ENCODE measurements at regions not wholly inside any gene's neighbourhood (a gene's known extent, or its start where the extent isn't known, plus 50 kb on each side); places are given as distances from the start of the nearest gene placed in this dataset.
"Not testable (repeated sequence)": the region's sequence is repeated elsewhere in the genome, so short reads cannot be mapped to it uniquely, and the experiment has no call there.

DNA sequence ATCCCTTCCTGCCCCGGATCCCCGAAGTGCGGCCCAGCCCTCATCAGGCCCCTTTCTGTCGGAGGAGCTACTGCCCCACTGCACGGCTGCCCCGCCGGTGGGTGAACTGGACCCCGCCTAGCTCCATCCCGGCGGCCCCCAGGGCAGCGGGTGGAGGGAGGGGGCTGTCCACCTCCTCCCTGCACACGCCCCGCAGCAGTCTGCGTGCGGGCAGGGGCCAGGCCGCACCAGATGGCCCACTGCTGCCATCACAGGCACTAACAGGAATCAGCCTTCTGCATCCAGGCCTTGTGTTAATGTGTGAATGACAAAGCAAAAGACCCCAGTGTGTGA is 54.9 kb upstream of the UNC93A start:
- Histone ChIP-seq H3K4me1 (no peaks in the 10 kb centered on the region), H3K36me3 (no peaks in the 10 kb centered on the region), H3K27me3 (no peaks in the 10 kb centered on the region), H3K4me3 (replicated peaks in 1 of 3) (no peak overlapping the region), H3K27ac (no peak overlapping the region), H3K9me3 (no peaks in the 10 kb centered on the region)
- DNase-seq: no peak
- TF ChIP-seq, protein P1, sequence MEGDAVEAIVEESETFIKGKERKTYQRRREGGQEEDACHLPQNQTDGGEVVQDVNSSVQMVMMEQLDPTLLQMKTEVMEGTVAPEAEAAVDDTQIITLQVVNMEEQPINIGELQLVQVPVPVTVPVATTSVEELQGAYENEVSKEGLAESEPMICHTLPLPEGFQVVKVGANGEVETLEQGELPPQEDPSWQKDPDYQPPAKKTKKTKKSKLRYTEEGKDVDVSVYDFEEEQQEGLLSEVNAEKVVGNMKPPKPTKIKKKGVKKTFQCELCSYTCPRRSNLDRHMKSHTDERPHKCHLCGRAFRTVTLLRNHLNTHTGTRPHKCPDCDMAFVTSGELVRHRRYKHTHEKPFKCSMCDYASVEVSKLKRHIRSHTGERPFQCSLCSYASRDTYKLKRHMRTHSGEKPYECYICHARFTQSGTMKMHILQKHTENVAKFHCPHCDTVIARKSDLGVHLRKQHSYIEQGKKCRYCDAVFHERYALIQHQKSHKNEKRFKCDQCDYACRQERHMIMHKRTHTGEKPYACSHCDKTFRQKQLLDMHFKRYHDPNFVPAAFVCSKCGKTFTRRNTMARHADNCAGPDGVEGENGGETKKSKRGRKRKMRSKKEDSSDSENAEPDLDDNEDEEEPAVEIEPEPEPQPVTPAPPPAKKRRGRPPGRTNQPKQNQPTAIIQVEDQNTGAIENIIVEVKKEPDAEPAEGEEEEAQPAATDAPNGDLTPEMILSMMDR (IDR thresholded peaks at IDR 0.05): no peak
- TF ChIP-seq POLR2A (IDR thresholded peaks at IDR 0.05): no peak
- 95% methylated on average over 14 of the region's 16 CpGs; no CpG with 5 or more reads in 1 of the 2 donors for WGBS, 2 donors
- intact Hi-C loops (cut with DNase I): no loop called here

DNA sequence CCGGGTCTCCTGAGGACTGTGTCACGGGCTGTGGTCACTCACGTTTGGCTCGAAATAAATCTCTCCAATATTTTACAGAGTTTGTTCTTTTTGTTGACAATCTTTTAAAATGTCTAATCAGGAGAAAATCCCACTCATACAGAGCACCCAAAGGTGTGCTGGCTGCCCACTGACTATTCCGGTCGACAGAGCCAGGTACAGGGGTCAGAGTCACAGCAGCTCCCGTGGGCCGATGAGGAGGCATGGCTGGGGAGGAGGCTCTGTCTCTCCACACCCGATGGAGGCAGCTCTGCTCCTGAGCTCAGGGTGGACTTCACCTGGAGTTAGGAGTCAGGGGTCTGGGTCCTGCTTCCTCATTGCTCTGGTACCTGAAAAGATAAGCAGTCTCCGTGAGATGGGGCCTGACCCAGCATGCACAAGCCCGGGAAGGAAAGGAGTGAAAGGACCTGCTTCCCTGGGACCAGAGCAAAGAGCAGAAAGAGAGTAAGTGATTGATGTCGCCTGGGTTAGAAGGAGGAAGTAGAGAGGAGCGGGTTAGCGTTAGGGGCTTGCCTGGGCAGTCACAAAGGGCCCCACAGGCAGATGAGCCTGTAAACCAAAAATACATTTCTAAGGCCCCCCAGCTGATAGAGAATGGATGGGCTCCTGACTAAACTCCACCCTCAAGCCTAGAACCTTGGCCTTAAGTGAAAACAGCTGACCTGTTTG is 53.5 kb upstream of the UNC93A start:
- Histone ChIP-seq H3K4me3 (replicated peaks in 1 of 3) (no peak overlapping the region), H3K9me3 (no peaks in the 10 kb centered on the region), H3K27ac (no peak overlapping the region), H3K36me3 (no peaks in the 10 kb centered on the region), H3K4me1 (no peaks in the 10 kb centered on the region), H3K27me3 (no peaks in the 10 kb centered on the region)
- intact Hi-C loops (cut with DNase I): no loop called here
- no peak for DNase-seq
- WGBS, 2 donors: 88 to 91% methylated on average over 11 to 14 of the region's 14 CpGs
- no peak for TF ChIP-seq POLR2A (IDR thresholded peaks at IDR 0.05)
- TF ChIP-seq, protein P1 (IDR thresholded peaks at IDR 0.05): no peak

DNA sequence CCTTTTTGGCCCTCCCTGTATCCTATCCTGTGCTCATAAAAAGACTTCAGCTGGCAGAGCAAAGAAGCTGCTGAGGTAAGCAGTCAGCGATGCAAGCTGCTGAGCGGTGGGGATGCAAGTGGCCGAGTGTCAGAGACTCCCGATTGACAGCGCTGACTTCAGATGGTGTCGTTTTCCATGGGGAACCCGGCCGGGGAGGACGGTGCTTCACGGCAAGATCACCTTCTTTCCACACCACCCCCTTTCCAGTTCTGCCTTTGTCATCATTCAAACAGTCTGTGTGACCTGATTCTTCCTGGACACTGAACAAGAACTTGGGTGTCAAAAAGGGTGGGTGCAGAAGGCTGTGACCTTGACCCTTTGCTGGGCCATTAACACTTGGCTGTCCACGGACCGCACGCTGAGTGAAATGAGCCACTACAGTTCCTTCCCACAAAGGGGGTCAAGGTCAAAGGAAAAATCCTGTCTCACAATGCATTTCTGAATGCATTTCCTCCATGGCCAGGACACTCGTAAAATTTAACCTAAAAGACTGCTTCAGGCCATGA is 52.9 kb upstream of the UNC93A start:
- Histone ChIP-seq H3K4me1 (no peaks in the 10 kb centered on the region), H3K36me3 (no peaks in the 10 kb centered on the region), H3K9me3 (no peaks in the 10 kb centered on the region), H3K4me3 (replicated peaks in 1 of 3) (no peak overlapping the region), H3K27me3 (no peaks in the 10 kb centered on the region), H3K27ac (no peak overlapping the region)
- 57 to 65% methylated on average over 14 of the region's 14 CpGs for WGBS, 2 donors
- intact Hi-C loops (cut with DNase I): no loop called here
- no peak for DNase-seq
- TF ChIP-seq, protein P1 (IDR thresholded peaks at IDR 0.05): no peak
- no peak for TF ChIP-seq POLR2A (IDR thresholded peaks at IDR 0.05)

DNA sequence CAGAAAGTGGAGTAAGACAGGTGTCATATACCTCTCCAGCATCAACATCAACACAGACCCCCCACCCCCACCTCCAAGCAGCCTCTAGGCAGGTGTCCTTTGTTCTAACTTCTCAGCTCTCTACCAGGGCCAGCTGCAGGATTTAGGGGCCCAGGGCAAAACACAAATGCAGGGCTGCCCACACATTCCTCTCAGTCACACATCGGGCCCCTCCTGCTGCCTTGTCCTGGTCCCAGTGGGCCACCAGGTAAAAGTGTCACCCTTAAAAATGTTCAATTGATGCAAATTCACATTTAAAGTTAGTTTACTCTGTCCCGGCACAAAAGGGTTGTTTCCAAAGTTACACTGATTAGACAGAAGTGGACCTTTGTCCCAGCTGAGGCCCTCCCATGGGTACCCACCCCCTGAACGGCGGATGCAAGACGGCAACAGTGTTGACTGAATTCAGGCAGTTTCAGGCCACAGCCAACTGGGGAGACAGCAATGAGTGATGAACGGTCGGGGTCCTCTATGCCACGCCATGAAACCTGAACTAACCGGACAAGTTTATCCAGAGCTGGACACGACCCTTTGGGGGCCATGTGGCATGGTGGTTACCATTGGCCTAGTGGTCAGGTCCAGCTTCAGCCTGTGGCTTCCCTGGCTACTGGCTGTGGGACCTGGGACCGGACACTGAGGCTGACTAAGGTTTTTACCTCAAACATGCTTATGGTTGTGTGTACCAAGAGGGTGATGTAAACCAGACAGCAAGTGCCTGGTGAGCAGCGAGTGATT is 52.2 kb upstream of the UNC93A start:
- no peaks in the 10 kb centered on the region for H3K4me1 ChIP-seq
- TF ChIP-seq POLR2A (IDR thresholded peaks at IDR 0.05): no peak
- TF ChIP-seq, protein P1 (IDR thresholded peaks at IDR 0.05): no peak
- H3K27me3 ChIP-seq: no peaks in the 10 kb centered on the region
- no peak overlapping the region for H3K27ac ChIP-seq
- H3K9me3 ChIP-seq: no peaks in the 10 kb centered on the region
- 78 to 80% methylated on average over 12 of the region's 12 CpGs for WGBS, 2 donors
- H3K36me3 ChIP-seq: no peaks in the 10 kb centered on the region
- H3K4me3 ChIP-seq (replicated peaks in 1 of 3): no peak overlapping the region
- intact Hi-C loops (cut with DNase I): no loop called here
- no peak for DNase-seq

DNA sequence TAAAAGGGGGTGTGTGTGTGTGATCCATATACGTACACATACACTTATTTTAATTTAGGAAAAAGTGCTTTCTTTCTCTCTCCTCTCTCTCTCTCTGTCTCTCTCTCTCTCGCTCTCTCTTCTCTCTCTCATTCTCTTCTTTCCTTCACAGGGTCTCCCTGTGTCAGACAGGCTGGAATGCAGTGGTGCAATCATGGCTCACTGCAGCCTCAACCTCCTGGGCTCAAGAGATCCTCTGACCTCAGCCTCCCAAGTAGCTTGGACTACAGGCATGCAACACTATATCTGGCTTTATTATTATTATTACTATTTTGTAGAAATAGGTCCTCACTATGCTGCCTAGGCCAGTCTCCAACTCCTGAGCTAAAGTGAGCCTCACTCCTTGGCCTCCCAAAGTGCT is 51.6 kb upstream of the UNC93A start:
- intact Hi-C loops (cut with DNase I); H3K4me3 ChIP-seq (replicated peaks in 1 of 3); H3K9me3 ChIP-seq; H3K27me3 ChIP-seq; H3K27ac ChIP-seq; H3K36me3 ChIP-seq; DNase-seq; H3K4me1 ChIP-seq: not testable (repeated sequence)
- 72 to 94% methylated on average over 2 of the region's 2 CpGs for WGBS, 2 donors

All from thyroid gland (tissue), 4 donors.